Gastroesophageal sphincter (tissue), 3 donors: ENCODE measurements at regions not wholly inside any gene's neighbourhood (a gene's known extent, or its start where the extent isn't known, plus 50 kb on each side); places are given as distances from the start of the nearest gene placed in this dataset.

Experiments
- CTCF ChIP-seq, 4 experiments: fragments of 200-600 bp in 2 of 4; fragments of 450-650 bp in 2 of 4; sonication (generic) in 1 of 4; IDR thresholded peaks; one replicate each; pipeline ENCODE4 v1.5.1; 2017 to 2019; ENCODE audit warnings: antibody characterized with exemption in 4 of 4, mild to moderate bottlenecking in 2 of 4, moderate library complexity in 2 of 4
- POLR2A ChIP-seq, 2 donors: fragments of 450-650 bp; IDR thresholded peaks; one replicate each; pipeline ENCODE4 v1.6.1; 2017; ENCODE audit warnings: antibody characterized with exemption in 2 of 2, mild to moderate bottlenecking in 2 of 2, moderate library complexity in 1 of 2

GRCh38 chr3:6504834-6505233, 356.1 kb upstream of the GRM7 start:
- TF ChIP-seq CTCF (IDR thresholded peaks at IDR 0.05) (no peak), POLR2A (IDR thresholded peaks at IDR 0.05) (no peak)
